SK-N-MC (cell line): ENCODE measurements at regions not wholly inside any gene's neighbourhood (a gene's known extent, or its start where the extent isn't known, plus 50 kb on each side); places are given as distances from the start of the nearest gene placed in this dataset.
A peak's percentile ranks its signal among the peaks of the same experiment; 100 is the strongest.

ENCODE experiments used
- DNase-seq: peaks from one replicate; pipeline ENCODE4 v3.0.0-alpha.2; 2011; ENCODE audit warnings: low read depth, low spot score
- H3K27ac ChIP-seq: fragments of 200-600 bp; sonication (generic); 2 replicates; pipeline ENCODE4 v1.5.1; 2016; ENCODE audit warnings: mixed run types
- H3K36me3 ChIP-seq: fragments of 200-600 bp; sonication (generic); 2 replicates; pipeline ENCODE4 v1.6.1; 2017; ENCODE audit warnings: antibody characterized with exemption, low read length, mixed read lengths; ENCODE audit not compliant: insufficient read depth
- H3K4me3 ChIP-seq: fragments of 200-600 bp; sonication (generic); 2 replicates; pipeline ENCODE4 v1.5.1; 2016
- H3K9ac ChIP-seq: fragments of 200-600 bp; sonication (generic); 2 replicates; pipeline ENCODE4 v1.8.0; 2017; ENCODE audit warnings: mixed run types, mixed read lengths; ENCODE audit not compliant: insufficient read length
- H3K9me3 ChIP-seq: fragments of 200-600 bp; sonication (generic); 2 replicates; pipeline ENCODE4 v1.6.1; 2017; ENCODE audit warnings: low read depth, mild to moderate bottlenecking, antibody characterized with exemption, low read length, moderate library complexity, mixed read lengths
- EZH2 ChIP-seq: fragments of 200-600 bp; sonication (generic); IDR thresholded peaks from one replicate; pipeline ENCODE4 v1.6.1; 2017; ENCODE audit warnings: antibody characterized with exemption
- FOXP2 ChIP-seq: optimal IDR thresholded peaks from 2 replicates; pipeline ENCODE3; 2011; ENCODE audit warnings: mild to moderate bottlenecking, moderate library complexity; ENCODE audit not compliant: insufficient read depth; ENCODE audit errors: extremely low read length, control extremely low read depth
- POLR2AphosphoS5 ChIP-seq: IDR thresholded peaks from 2 replicates; pipeline ENCODE4 v1.6.1; 2012; ENCODE audit warnings: mild to moderate bottlenecking, low read depth, low read length, borderline replicate concordance

DNA sequence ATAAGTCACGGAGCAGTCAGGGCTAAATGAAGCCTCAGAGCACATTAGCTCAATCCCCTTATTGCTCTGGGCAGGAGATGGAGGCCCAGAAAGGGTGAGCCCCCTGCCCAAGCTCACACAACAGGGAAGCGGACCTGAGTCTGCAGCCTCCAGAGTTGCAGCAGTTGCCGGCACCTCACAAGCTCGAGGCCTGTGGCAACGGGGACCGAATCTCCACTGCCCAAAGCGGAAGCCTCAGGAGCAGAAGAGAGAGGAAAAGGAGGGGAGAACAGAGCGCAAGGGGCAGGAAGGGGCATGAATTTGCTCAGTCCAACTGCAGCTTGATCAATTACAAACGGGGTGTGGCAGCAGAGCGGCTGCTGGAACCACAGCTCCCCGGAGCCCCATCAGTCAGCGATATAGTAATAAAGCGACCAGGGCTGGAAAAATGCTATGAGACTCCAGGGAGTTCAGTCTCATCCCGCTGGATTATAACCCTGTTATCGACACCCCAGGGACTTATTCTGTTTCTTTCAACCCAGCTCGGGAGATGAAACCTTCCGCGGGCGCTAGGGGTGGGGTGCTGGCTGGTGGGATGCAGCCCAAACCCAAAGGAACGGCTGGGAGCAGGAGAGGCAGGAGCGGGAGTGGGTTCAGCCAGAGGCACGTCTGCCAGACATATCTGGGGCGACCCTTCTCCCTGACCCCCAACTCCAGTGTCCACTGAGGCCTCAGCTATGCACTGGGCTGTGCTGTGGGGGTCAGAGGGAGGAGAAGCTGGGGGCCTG, 219.7 kb upstream of the LINGO1 start:
- DNase-seq: no peak
- no peaks in the 10 kb centered on the region for H3K36me3 ChIP-seq
- H3K9ac ChIP-seq: no peak overlapping the region
- TF ChIP-seq FOXP2 (no peak), POLR2AphosphoS5 (no peak), EZH2 (no peak)
- H3K4me3 ChIP-seq: peak overlapping the region; percentile 46
- no peaks in the 10 kb centered on the region for H3K9me3 ChIP-seq
- H3K27ac ChIP-seq: no peak overlapping the region

DNA sequence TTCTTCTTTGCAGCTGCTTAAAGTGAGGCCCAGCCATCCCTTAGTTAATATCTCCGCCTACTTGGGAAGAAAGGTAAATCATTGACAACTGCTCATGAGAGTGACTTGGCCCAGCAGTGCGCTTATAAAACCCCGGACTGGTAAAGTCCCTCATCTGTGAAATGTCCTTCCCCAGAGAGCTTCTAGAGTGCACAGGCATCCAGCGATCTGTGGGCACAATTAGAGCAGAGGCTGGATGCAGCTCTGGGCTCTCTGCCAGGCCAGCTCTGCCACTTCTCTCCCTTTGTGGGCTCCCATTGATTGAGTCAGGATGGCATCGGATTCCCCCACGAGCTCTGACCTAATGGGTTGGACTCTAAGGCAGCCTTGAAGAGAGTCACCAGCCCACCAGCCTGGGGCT, 219.0 kb upstream of the LINGO1 start:
- no peak for DNase-seq
- no peak for TF ChIP-seq FOXP2
- no peak for TF ChIP-seq EZH2
- no peak for TF ChIP-seq POLR2AphosphoS5

DNA sequence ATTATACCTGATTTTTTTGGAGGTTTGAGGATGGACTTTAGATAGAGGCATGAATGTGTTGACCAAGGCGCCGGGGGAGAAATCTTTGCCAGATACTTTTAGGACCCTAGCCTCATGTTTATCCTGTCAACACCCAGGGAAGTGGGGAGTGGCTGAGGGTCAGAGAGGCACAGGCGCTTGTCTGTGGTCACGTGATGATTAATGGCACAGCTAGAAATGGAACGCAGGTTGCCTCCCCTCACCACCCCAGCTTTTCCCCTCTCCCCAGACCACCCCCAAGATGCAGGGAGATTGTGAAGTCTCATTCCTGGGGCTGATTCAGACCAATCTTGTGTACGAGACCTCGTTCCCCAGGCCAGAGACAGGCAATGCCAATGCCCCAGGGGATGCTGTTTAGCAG, 218.4 kb upstream of the LINGO1 start:
- no peak for DNase-seq
- no peak overlapping the region for H3K27ac ChIP-seq
- TF ChIP-seq FOXP2 (no peak), POLR2AphosphoS5 (no peak), EZH2 (no peak)
- no peak overlapping the region for H3K4me3 ChIP-seq
- H3K9me3 ChIP-seq: no peaks in the 10 kb centered on the region
- no peaks in the 10 kb centered on the region for H3K36me3 ChIP-seq
- H3K9ac ChIP-seq: no peak overlapping the region

More for the DNA sequence above, 219.0 kb upstream of the LINGO1 start:
- Histone ChIP-seq H3K9me3 (no peaks in the 10 kb centered on the region), H3K27ac (no peak overlapping the region), H3K36me3 (no peaks in the 10 kb centered on the region), H3K9ac (no peak overlapping the region), H3K4me3 (no peak overlapping the region; the same call in 1 of the 2 replicates)

DNA sequence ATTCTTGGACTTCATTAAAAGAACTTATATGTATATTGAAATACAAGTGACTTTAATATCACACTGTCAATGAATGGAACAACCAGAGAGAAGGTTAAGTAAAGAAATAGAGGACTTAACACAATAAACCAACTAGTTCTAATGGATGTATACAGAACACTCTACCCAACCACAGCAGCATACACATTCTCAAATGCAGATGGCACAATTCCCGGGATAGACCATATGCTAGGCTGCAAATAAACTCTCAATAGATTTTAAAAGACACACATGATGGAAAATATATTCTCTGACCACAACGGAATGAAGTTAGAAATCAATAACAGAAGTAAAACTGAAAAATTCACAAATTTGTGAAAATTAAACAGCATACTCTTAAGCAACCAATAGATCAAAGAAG, 214.3 kb upstream of the LINGO1 start:
- Histone ChIP-seq H3K36me3 (no peaks in the 10 kb centered on the region), H3K27ac (no peak overlapping the region), H3K9me3 (no peaks in the 10 kb centered on the region), H3K4me3 (no peak overlapping the region), H3K9ac (no peak overlapping the region)
- DNase-seq: no peak
- no peak for TF ChIP-seq FOXP2
- no peak for TF ChIP-seq POLR2AphosphoS5
- no peak for TF ChIP-seq EZH2

DNA sequence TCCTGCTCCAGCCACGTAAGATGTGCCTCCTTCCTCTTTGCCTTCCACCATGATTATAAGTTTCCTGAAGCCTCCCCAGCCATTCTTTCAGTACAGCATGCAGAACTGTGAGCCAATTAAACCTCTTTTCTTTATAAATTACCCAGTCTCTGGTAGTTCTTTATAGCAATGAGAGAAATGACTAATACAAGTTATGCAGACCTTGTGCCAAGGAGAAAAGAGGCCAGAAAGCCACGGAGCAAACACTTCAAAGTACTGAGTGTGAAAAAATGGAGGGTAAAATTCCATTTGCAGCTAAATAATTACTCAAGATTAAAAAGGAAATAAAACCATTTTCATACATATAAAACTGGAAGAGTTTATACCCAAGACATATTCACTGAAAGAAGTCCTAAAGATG, 213.6 kb upstream of the LINGO1 start:
- no peak for TF ChIP-seq POLR2AphosphoS5
- TF ChIP-seq FOXP2: no peak
- no peak for TF ChIP-seq EZH2
- no peak overlapping the region for H3K9ac ChIP-seq

DNA sequence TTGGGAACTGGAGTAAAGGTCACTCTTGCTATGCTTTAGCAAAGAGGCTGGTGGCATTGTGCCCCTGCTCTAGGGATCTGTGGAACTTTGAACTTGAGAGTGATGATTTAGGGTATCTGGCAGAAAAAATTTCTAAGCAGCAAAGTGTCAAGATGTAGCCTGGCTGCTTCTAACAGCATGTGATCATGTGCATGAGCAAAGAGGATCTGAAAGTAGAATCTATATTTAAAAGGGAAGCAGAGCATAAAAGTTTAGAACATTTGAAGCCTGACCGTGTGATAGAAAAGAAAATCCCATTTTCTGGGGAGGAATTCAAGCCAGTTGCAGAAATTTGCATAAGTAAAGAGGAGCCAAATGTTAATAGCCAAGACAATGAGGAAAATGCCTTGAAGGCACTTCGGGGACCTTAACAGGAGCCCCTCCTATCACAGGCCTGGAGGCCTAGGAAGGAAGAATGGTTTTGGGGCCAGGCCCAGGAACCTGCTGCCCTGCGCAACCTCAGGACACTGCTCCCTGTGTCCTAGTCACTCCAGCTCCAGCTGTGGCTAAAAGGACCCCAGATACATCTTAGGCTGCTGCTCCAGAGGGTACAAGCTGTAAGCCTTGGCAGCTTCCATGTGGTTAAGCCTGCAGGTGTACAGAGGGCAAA, 212.2 kb upstream of the LINGO1 start:
- DNase-seq: no peak
- H3K27ac ChIP-seq: no peak overlapping the region
- H3K36me3 ChIP-seq: no peaks in the 10 kb centered on the region
- H3K4me3 ChIP-seq: no peak overlapping the region
- TF ChIP-seq FOXP2: no peak
- TF ChIP-seq POLR2AphosphoS5: no peak
- TF ChIP-seq EZH2: no peak
- H3K9me3 ChIP-seq: no peaks in the 10 kb centered on the region
- H3K9ac ChIP-seq: no peak overlapping the region

More for the DNA sequence above, 213.6 kb upstream of the LINGO1 start:
- no peak for DNase-seq
- Histone ChIP-seq H3K36me3 (no peaks in the 10 kb centered on the region), H3K27ac (no peak overlapping the region), H3K9me3 (no peaks in the 10 kb centered on the region), H3K4me3 (no peak overlapping the region)

DNA sequence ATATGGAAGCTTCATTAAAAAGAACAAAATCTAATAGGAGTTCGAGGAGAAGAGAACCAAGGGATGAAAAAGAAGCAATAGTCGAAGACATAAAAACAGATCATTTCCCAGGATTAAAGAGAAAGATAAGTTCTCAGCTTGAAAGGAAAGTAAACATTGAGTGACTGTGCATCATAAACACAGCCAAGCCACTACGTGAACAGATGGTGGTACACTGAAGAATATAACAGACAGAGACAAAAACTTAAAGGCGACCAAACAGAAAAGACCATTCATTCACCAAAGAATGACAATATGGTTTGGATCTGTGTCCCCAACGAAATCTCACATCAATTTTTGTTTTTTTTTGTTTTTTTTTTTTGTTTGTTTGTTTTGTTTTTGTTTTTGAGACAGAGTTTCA, 210.8 kb upstream of the LINGO1 start:
- Histone ChIP-seq H3K27ac (no peak overlapping the region), H3K9me3 (no peaks in the 10 kb centered on the region), H3K9ac (no peak overlapping the region), H3K36me3 (no peaks in the 10 kb centered on the region), H3K4me3 (no peak overlapping the region)
- TF ChIP-seq FOXP2 (no peak), POLR2AphosphoS5 (no peak), EZH2 (no peak)
- DNase-seq: no peak

DNA sequence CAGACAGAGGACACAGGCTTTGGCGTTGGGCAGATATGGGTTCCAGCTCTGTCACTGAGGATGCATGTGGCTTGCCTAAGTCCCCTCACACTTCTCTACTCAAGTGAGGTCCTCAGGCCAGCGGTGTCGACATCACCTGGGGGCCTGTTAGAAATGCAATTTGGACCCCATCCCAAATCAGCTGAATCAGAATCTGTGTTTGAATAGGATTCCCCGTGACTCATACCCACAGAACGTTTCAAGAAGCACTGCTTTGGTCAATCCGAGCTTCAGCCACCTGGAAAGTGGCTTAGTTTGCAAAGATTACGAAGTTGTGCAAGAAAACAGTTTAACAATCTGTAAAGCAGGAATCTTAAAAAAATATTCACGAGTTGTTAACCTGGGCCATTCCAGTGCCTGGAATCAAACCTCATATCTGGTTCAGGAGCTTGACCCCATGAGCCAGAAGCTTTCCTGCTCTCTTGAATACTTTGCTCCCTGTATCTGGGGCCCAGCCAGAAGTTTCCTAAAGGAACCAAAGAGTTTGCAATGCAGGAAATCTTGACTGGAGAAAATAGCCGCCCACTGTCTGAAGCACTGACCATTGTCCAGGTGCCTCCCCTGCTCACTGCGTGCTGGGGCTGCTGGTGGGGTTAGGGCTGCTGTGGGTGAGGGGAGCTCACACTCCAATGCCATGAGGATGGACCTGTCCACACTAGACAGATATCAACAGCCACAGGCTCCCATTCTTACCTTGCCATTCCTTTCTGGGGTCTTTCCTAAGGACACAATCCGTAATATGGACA, 208.5 kb upstream of the LINGO1 start:
- Histone ChIP-seq H3K9me3 (no peaks in the 10 kb centered on the region), H3K4me3 (no peak overlapping the region), H3K36me3 (no peaks in the 10 kb centered on the region), H3K9ac (no peak overlapping the region), H3K27ac (no peak overlapping the region)
- no peak for DNase-seq
- no peak for TF ChIP-seq FOXP2
